ENCODE measurements at regions not wholly inside any gene's neighbourhood (a gene's known extent, or its start where the extent isn't known, plus 50 kb on each side); places are given as distances from the start of the nearest gene placed in this dataset.

GRCh38 chr20:54364365-54364764, 111.0 kb upstream of the DOK5 start:
- no peak for FAIRE-seq
- Histone ChIP-seq H3K14ac (ENCODE audit: insufficient read length) (no peak overlapping the region), H3K9ac (replicated peaks in 1 of 4; ENCODE audit: extremely low read depth in 1 of 4, low read depth in 3 of 4, low read length in 3 of 4) (no peak overlapping the region), H3K23me2 (ENCODE audit: low read depth, low read length) (no peaks in the 10 kb centered on the region), H3K4ac (replicated peaks; ENCODE audit: insufficient read length, low read depth, low read length) (no peak overlapping the region), H3K4me3 (ENCODE audit: extremely low read depth in 1 of 4, insufficient read depth in 2 of 4, low read depth in 3 of 4, low read length in 4 of 4) (no peak overlapping the region), H3K23ac (ENCODE audit: insufficient read length) (no peak overlapping the region), H3K56ac (replicated peaks; ENCODE audit: insufficient read length, low read depth, low read length) (no peak overlapping the region), H4K20me1 (replicated peaks in 1 of 2; ENCODE audit: control insufficient read depth in 1 of 2, insufficient read depth in 2 of 2, low read length in 2 of 2) (no peaks in the 10 kb centered on the region), H2AFZ (ENCODE audit: low read length) (no peak overlapping the region), H4K5ac (ENCODE audit: insufficient read length, low read depth, low read length) (no peak overlapping the region), H3K27me3 (replicated peaks in 1 of 4; ENCODE audit: control insufficient read depth in 3 of 4, extremely low read depth in 1 of 4, insufficient read depth in 3 of 4, low read length in 3 of 4) (no peaks in the 10 kb centered on the region; a peak in 1 of 7 replicates), H2AK5ac (ENCODE audit: low read depth, low read length) (no peak overlapping the region), H3K18ac (ENCODE audit: extremely low read depth, low read length) (no peak overlapping the region), H2BK5ac (ENCODE audit: low read depth, low read length) (no peak overlapping the region), H2BK15ac (ENCODE audit: low read length) (no peak overlapping the region), H4K91ac (replicated peaks; ENCODE audit: insufficient read length, low read length) (no peak overlapping the region), H3K4me2 (ENCODE audit: insufficient read depth in 1 of 2, low read depth in 2 of 2, low read length in 2 of 2) (no peak overlapping the region), H3K4me1 (replicated peaks in 1 of 4; ENCODE audit: control insufficient read depth in 3 of 4, insufficient read depth in 4 of 4, low read length in 3 of 4) (peaks cover 0 to 4% (median 2%) of the 10 kb centered on the region in 4 experiments; a peak in 3 of 7 replicates), H3K9me3 (ENCODE audit: insufficient read depth in 2 of 2, low read depth in 1 of 2, low read length in 1 of 2) (no peaks in the 10 kb centered on the region), H3K27ac (ENCODE audit: low read depth, low read length) (no peak overlapping the region), H2BK120ac (replicated peaks; ENCODE audit: low read depth, low read length) (no peak overlapping the region), H3K79me1 (ENCODE audit: low read depth, low read length) (no peaks in the 10 kb centered on the region), H3K79me2 (ENCODE audit: control insufficient read depth in 1 of 2, insufficient read depth in 2 of 2, low read length in 2 of 2) (no peaks in the 10 kb centered on the region), H2BK20ac (ENCODE audit: low read length) (no peak overlapping the region), H4K8ac (ENCODE audit: extremely low read depth, insufficient read depth, low read length) (no peak overlapping the region), H2BK12ac (ENCODE audit: low read depth, low read length) (no peak overlapping the region), H3K36me3 (ENCODE audit: control insufficient read depth in 2 of 4, insufficient read depth in 4 of 4, low read length in 3 of 4) (no peaks in the 10 kb centered on the region)
- no peak for TF ChIP-seq YY1 (IDR thresholded peaks at IDR 0.05; ENCODE audit: low read depth, low read length)
- DNase-seq (ENCODE audit: low read depth in 1 of 2, low spot score in 2 of 2) = no peak
- POLR2A ChIA-PET (ENCODE audit: partially characterized antibody) = no interaction called here
- CTCF ChIA-PET (ENCODE audit: partially characterized antibody) = no interaction called here

All from H1 (cell line).